Kidney (tissue), 13 donors: ENCODE measurements at regions not wholly inside any gene's neighbourhood (a gene's known extent, or its start where the extent isn't known, plus 50 kb on each side); places are given as distances from the start of the nearest gene placed in this dataset.

Experiments
- DNase-seq, 5 donors: peaks; one replicate each; pipeline ENCODE4 v3.0.0-alpha.2; 2013 to 2020
- FAIRE-seq: peaks from 2 replicates; lab custom pipeline; 2012; peaks lifted over from hg19 to GRCh38; lab: Jason Lieb, UNC
- H3K27ac ChIP-seq, 2 donors: one replicate each; pipeline ENCODE4 v1.7.0; 2013; ENCODE audit warnings: low read depth in 2 of 2, low read length in 2 of 2, inconsistent platforms in 1 of 2
- H3K27me3 ChIP-seq: one replicate; pipeline ENCODE4 v1.7.1; 2013; ENCODE audit warnings: low read length, inconsistent platforms; ENCODE audit not compliant: control insufficient read depth, insufficient read depth
- H3K36me3 ChIP-seq, 3 donors: one replicate each; pipeline versions ENCODE4 v1.7.0 to v1.7.1; 2013; ENCODE audit warnings: low read length in 3 of 3, control low read depth in 1 of 3, inconsistent platforms in 1 of 3; ENCODE audit not compliant: insufficient read depth in 3 of 3, control insufficient read depth in 2 of 3
- H3K4me1 ChIP-seq, 3 donors: one replicate each; pipeline versions ENCODE4 v1.7.0 to v1.7.1; 2013; ENCODE audit warnings: low read length in 3 of 3, inconsistent platforms in 1 of 3, low read depth in 1 of 3; ENCODE audit not compliant: control insufficient read depth in 2 of 3, insufficient read depth in 2 of 3
- H3K4me3 ChIP-seq, 3 donors: one replicate each; pipeline versions ENCODE4 v1.7.0 to v1.8.1; 2013; ENCODE audit warnings: low read length in 3 of 3, control low read depth in 1 of 3, inconsistent platforms in 1 of 3
- H3K9ac ChIP-seq, 3 donors: one replicate each; pipeline versions ENCODE4 v1.7.0 to v1.7.1; 2013; ENCODE audit warnings: low read length in 3 of 3, control low read depth in 1 of 3, inconsistent platforms in 1 of 3
- H3K9me3 ChIP-seq, 3 donors: one replicate each; pipeline versions ENCODE4 v1.7.0 to v1.7.1; 2013; ENCODE audit warnings: low read length in 3 of 3, control low read depth in 1 of 3, inconsistent platforms in 1 of 3; ENCODE audit not compliant: control insufficient read depth in 2 of 3, insufficient read depth in 1 of 3
- CTCF ChIP-seq: IDR thresholded peaks from 3 replicates; pipeline ENCODE4 v1.5.1; 2012; ENCODE audit warnings: mild to moderate bottlenecking, moderate library complexity, borderline replicate concordance; ENCODE audit not compliant: insufficient read depth; ENCODE audit errors: extremely low read depth
- intact Hi-C: fragments of 100-400 bp; cut with DNase I; formaldehyde crosslinking; loops from one replicate; pipeline ENCODE4 v1.11.1; 2022
- donor health status: control.
- donor health status: control.
- donor health status: control.
- donor health status: control.
- donor health status: control.
- donor health status: DM: yes; HTN: yes; CAD: no.
- donor health status: Normal renal cell carcinoma (clear cell type).

- FAIRE-seq (no peak), DNase-seq (no peak)
- H3K27me3 ChIP-seq: no peaks in the 10 kb centered on the region
- H3K9me3 ChIP-seq: peaks cover 0 to 3% (median 0%) of the 10 kb centered on the region in 3 donors
- no peak overlapping the region for H3K4me3 ChIP-seq
- H3K9ac ChIP-seq: no peak overlapping the region
- H3K4me1 ChIP-seq: no peaks in the 10 kb centered on the region
- intact Hi-C loops: no loop called here
- no peak for TF ChIP-seq CTCF
- no peaks in the 10 kb centered on the region for H3K36me3 ChIP-seq
- H3K27ac ChIP-seq: no peak overlapping the region
These were observed 247.8 kb upstream of the PEX5L start for GRCh38 chr3:180284331-180285110.

- Histone ChIP-seq H3K27ac (no peak overlapping the region), H3K4me3 (no peak overlapping the region), H3K9me3 (peaks cover 0 to 3% (median 0%) of the 10 kb centered on the region in 3 donors), H3K27me3 (no peaks in the 10 kb centered on the region), H3K4me1 (no peaks in the 10 kb centered on the region), H3K9ac (no peak overlapping the region), H3K36me3 (no peaks in the 10 kb centered on the region)
- DNase-seq (no peak), FAIRE-seq (no peak)
- intact Hi-C loops: no loop called here
- no peak for TF ChIP-seq CTCF
These were observed 251.0 kb upstream of the PEX5L start for GRCh38 chr3:180287703-180288102.

GRCh38 chr3:180288816-180289215, 252.1 kb upstream of the PEX5L start:
- DNase-seq (no peak), FAIRE-seq (no peak)
- Histone ChIP-seq H3K9ac (no peak overlapping the region), H3K4me1 (no peaks in the 10 kb centered on the region), H3K27me3 (no peaks in the 10 kb centered on the region), H3K36me3 (no peaks in the 10 kb centered on the region), H3K4me3 (no peak overlapping the region), H3K27ac (no peak overlapping the region), H3K9me3 (peaks cover 0 to 3% (median 0%) of the 10 kb centered on the region in 3 donors)
- TF ChIP-seq CTCF: no peak
- intact Hi-C loops: no loop called here
